MM.1S (cell line): ENCODE measurements at regions not wholly inside any gene's neighbourhood (a gene's known extent, or its start where the extent isn't known, plus 50 kb on each side); places are given as distances from the start of the nearest gene placed in this dataset.

Experiments
- DNase-seq: peaks from one replicate; pipeline ENCODE4 v3.0.0-alpha.2; 2015
- H2AFZ ChIP-seq: fragments of 300-600 bp; sonication (generic); 2 replicates; pipeline ENCODE4 v1.6.0; 2016; ENCODE audit warnings: antibody characterized with exemption, low read length
- H3F3A ChIP-seq: fragments of 300-600 bp; sonication (generic); 2 replicates; pipeline ENCODE4 v1.6.1; 2016; ENCODE audit warnings: mild to moderate bottlenecking, antibody characterized with exemption, low read length, moderate library complexity, mixed read lengths; ENCODE audit not compliant: insufficient read depth
- H3K27ac ChIP-seq: fragments of 300-600 bp; sonication (generic); 2 replicates; pipeline ENCODE4 v1.5.1; 2016; ENCODE audit warnings: mild to moderate bottlenecking, low read length
- H3K27me3 ChIP-seq: fragments of 300-600 bp; sonication (generic); replicated peaks from 2 replicates; pipeline ENCODE4 v1.6.0; 2016; ENCODE audit warnings: low read length; ENCODE audit not compliant: insufficient read depth
- H3K36me3 ChIP-seq: fragments of 300-600 bp; sonication (generic); replicated peaks from 2 replicates; pipeline ENCODE4 v1.6.1; 2016; ENCODE audit warnings: mild to moderate bottlenecking, low read length, mixed read lengths; ENCODE audit not compliant: insufficient read depth
- H3K4me1 ChIP-seq: fragments of 300-600 bp; sonication (generic); 2 replicates; pipeline ENCODE4 v1.6.1; 2016; ENCODE audit warnings: low read length, mixed read lengths
- H3K4me2 ChIP-seq: fragments of 300-600 bp; sonication (generic); 2 replicates; pipeline ENCODE4 v1.6.0; 2016; ENCODE audit warnings: low read depth, low read length
- H3K4me3 ChIP-seq: fragments of 300-600 bp; sonication (generic); 2 replicates; pipeline ENCODE4 v1.5.1; 2016; ENCODE audit warnings: low read length, mixed read lengths
- H3K79me2 ChIP-seq: fragments of 300-600 bp; sonication (generic); 2 replicates; pipeline ENCODE4 v1.6.1; 2016; ENCODE audit warnings: mixed run types, low read length, mixed read lengths
- H3K9ac ChIP-seq: fragments of 300-600 bp; sonication (generic); 2 replicates; pipeline ENCODE4 v1.6.1; 2016; ENCODE audit warnings: low read length, mixed read lengths
- H3K9me2 ChIP-seq: fragments of 300-600 bp; sonication (generic); replicated peaks from 2 replicates; pipeline ENCODE4 v1.6.1; 2016; ENCODE audit warnings: mild to moderate bottlenecking, low read length, mixed read lengths; ENCODE audit not compliant: insufficient read depth
- H3K9me3 ChIP-seq: fragments of 300-600 bp; sonication (generic); replicated peaks from 2 replicates; pipeline ENCODE4 v1.6.1; 2016; ENCODE audit warnings: mild to moderate bottlenecking, low read length, mixed read lengths; ENCODE audit not compliant: insufficient read depth
- H4K20me1 ChIP-seq: fragments of 300-600 bp; sonication (generic); 2 replicates; pipeline ENCODE4 v1.6.1; 2016; ENCODE audit warnings: mild to moderate bottlenecking, low read length, moderate library complexity, mixed read lengths; ENCODE audit not compliant: insufficient read depth
- EZH2 ChIP-seq: fragments of 300-600 bp; sonication (generic); optimal IDR thresholded peaks from 2 replicates; pipeline ENCODE3; 2017; ENCODE audit warnings: low read depth, mild to moderate bottlenecking, antibody characterized with exemption, low read length, mixed read lengths
- EZH2phosphoT487 ChIP-seq: fragments of 300-600 bp; sonication (generic); IDR thresholded peaks from 2 replicates; pipeline ENCODE4 v1.6.1; 2018; ENCODE audit warnings: antibody characterized with exemption, low read length
- TF ChIP-seq, protein P1 (sequence below): fragments of 300-600 bp; sonication (generic); IDR thresholded peaks from 2 replicates; pipeline ENCODE4 v1.5.1; 2016; ENCODE audit warnings: antibody characterized with exemption, low read length, mixed read lengths

DNA sequence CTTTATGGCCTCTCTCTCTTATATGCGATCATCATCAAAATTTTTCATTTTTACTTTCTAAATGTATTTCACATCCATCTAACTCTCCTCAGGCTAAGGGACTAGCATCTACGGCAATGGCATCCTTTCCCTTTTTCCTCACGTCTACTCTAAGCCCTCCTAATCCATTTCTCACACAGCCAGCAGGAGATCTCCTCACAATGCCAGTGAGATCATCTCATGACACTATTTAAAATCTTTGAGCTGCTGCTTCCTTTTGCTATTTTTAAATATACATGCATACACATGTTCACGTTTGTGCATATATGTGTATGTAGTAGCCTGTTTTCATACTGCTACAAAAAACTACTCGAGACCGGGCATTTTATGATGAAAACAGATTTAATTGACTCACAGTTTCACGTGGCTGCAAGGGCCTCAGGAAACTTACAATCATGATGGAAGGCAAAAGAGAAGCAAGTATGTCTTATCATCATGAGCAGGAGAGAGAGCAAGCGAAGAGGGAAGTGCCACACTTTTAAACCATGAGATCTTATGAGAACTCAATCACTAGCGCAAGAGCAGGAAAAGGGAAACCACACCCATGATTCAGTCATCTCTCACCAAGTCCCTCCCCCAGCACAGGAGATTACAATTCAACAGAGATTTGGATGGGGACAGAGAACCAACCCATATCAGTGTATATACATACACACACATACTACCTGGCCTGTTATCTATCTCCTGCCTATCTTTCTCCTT is 599.2 kb upstream of the ROBO1 start:
- Histone ChIP-seq H3K4me2 (no peak overlapping the region), H2AFZ (no peak overlapping the region), H3K27me3 (no peaks in the 10 kb centered on the region), H3K36me3 (no peaks in the 10 kb centered on the region), H3K4me1 (no peaks in the 10 kb centered on the region), H3F3A (no peaks in the 10 kb centered on the region), H3K9me2 (no peaks in the 10 kb centered on the region), H3K9me3 (no peaks in the 10 kb centered on the region), H3K9ac (no peak overlapping the region), H3K27ac (no peak overlapping the region), H4K20me1 (no peaks in the 10 kb centered on the region), H3K79me2 (no peaks in the 10 kb centered on the region), H3K4me3 (no peak overlapping the region)
- DNase-seq: no peak
- no peak for TF ChIP-seq EZH2
- TF ChIP-seq, protein P1, sequence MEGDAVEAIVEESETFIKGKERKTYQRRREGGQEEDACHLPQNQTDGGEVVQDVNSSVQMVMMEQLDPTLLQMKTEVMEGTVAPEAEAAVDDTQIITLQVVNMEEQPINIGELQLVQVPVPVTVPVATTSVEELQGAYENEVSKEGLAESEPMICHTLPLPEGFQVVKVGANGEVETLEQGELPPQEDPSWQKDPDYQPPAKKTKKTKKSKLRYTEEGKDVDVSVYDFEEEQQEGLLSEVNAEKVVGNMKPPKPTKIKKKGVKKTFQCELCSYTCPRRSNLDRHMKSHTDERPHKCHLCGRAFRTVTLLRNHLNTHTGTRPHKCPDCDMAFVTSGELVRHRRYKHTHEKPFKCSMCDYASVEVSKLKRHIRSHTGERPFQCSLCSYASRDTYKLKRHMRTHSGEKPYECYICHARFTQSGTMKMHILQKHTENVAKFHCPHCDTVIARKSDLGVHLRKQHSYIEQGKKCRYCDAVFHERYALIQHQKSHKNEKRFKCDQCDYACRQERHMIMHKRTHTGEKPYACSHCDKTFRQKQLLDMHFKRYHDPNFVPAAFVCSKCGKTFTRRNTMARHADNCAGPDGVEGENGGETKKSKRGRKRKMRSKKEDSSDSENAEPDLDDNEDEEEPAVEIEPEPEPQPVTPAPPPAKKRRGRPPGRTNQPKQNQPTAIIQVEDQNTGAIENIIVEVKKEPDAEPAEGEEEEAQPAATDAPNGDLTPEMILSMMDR: no peak
- TF ChIP-seq EZH2phosphoT487: no peak

DNA sequence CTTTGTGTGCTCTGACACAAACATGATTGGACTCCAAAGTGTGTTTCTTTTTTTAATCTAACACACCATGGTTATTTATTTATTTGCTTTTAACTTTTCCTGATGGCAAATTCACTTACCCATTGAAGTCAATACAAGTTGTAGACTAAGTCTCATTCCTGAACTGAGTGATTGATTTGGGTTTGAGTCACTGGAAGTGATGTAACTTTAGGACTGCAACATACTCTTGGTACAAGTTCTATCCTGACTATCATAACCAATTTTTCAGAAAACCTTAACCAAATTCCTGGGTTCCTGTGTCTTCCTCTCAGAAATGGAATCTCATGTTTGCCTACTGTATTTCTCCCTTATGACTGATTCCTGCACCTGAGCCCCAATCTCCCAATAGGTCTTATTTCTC is 590.0 kb upstream of the ROBO1 start:
- no peak overlapping the region for H3K4me2 ChIP-seq
- no peaks in the 10 kb centered on the region for H3K9me2 ChIP-seq
- TF ChIP-seq, protein P1: no peak
- no peak for TF ChIP-seq EZH2phosphoT487
- no peak for TF ChIP-seq EZH2
- no peaks in the 10 kb centered on the region for H3K36me3 ChIP-seq
- no peak overlapping the region for H2AFZ ChIP-seq
- H3K79me2 ChIP-seq: no peaks in the 10 kb centered on the region
- no peaks in the 10 kb centered on the region for H3K9me3 ChIP-seq
- no peak overlapping the region for H3K9ac ChIP-seq
- no peak overlapping the region for H3K27ac ChIP-seq
- no peaks in the 10 kb centered on the region for H3K4me1 ChIP-seq
- DNase-seq: no peak
- no peaks in the 10 kb centered on the region for H3K27me3 ChIP-seq
- H3K4me3 ChIP-seq: no peak overlapping the region
- H3F3A ChIP-seq: no peaks in the 10 kb centered on the region
- no peaks in the 10 kb centered on the region for H4K20me1 ChIP-seq

DNA sequence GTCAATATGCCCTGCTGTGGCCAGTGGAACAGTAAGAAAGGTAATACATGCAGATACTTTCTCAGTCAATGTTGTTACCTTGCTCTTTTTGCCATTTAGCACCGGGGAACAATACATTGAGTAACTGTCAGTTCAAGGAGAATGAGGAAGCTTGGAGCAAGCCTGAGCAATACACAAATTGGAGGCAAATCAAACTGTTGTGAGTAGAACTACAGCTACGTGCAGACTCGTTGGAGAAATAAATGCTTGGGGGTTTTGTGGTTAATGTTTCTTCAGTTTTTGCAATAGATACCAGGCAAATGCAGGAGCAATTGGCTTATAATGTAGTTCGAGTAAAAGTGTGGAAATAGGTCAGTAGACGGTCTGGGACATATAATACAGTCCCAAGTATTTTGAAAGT is 587.3 kb upstream of the ROBO1 start:
- Histone ChIP-seq H3F3A (no peaks in the 10 kb centered on the region), H3K9ac (no peak overlapping the region), H3K4me3 (no peak overlapping the region), H3K79me2 (no peaks in the 10 kb centered on the region), H3K27ac (no peak overlapping the region), H3K9me2 (no peaks in the 10 kb centered on the region), H3K4me1 (no peaks in the 10 kb centered on the region), H3K36me3 (no peaks in the 10 kb centered on the region), H3K9me3 (no peaks in the 10 kb centered on the region), H4K20me1 (no peaks in the 10 kb centered on the region), H2AFZ (no peak overlapping the region), H3K27me3 (no peaks in the 10 kb centered on the region), H3K4me2 (no peak overlapping the region)
- no peak for DNase-seq
- TF ChIP-seq EZH2 (no peak), EZH2phosphoT487 (no peak)
- TF ChIP-seq, protein P1: no peak
